VCaP (cell line): ENCODE measurements at regions not wholly inside any gene's neighbourhood (a gene's known extent, or its start where the extent isn't known, plus 50 kb on each side); places are given as distances from the start of the nearest gene placed in this dataset.

Experiments
- H3K27ac ChIP-seq: fragments of 450-650 bp; 2 replicates; pipeline ENCODE4 v1.5.1; 2017
- CTCF ChIP-seq: fragments of 450-650 bp; conservative IDR thresholded peaks from 2 replicates; pipeline ENCODE4 v1.5.1; 2017; ENCODE audit warnings: mild to moderate bottlenecking, moderate library complexity

- no peak for TF ChIP-seq CTCF
Observed at GRCh38 chr18:61136711-61137251, 196.4 kb upstream of the CDH20 start.

GRCh38 chr18:61141691-61142090 is 191.5 kb upstream of the CDH20 start:
- H3K27ac ChIP-seq = no peak overlapping the region
- TF ChIP-seq CTCF = no peak

More at GRCh38 chr18:61136711-61137251, 196.4 kb upstream of the CDH20 start:
- H3K27ac ChIP-seq = no peak overlapping the region

GRCh38 chr18:61148322-61148721 is 184.9 kb upstream of the CDH20 start:
- TF ChIP-seq CTCF = no peak

GRCh38 chr18:61149786-61150185 is 183.4 kb upstream of the CDH20 start:
- no peak overlapping the region for H3K27ac ChIP-seq
- TF ChIP-seq CTCF = no peak

More at GRCh38 chr18:61148322-61148721, 184.9 kb upstream of the CDH20 start:
- H3K27ac ChIP-seq = no peak overlapping the region

GRCh38 chr18:61153571-61153970 is 179.7 kb upstream of the CDH20 start:
- no peak overlapping the region for H3K27ac ChIP-seq

GRCh38 chr18:61154866-61155265 is 178.4 kb upstream of the CDH20 start:
- peak overlapping the region; percentile 72 for H3K27ac ChIP-seq
- TF ChIP-seq CTCF = no peak

More at GRCh38 chr18:61153571-61153970, 179.7 kb upstream of the CDH20 start:
- no peak for TF ChIP-seq CTCF

- TF ChIP-seq CTCF = no peak
- H3K27ac ChIP-seq = peak overlapping the region; percentile 72
Observed at GRCh38 chr18:61155586-61155985, 177.6 kb upstream of the CDH20 start.
